Mucosa of rectum (tissue), 2 donors: ENCODE measurements at regions not wholly inside any gene's neighbourhood (a gene's known extent, or its start where the extent isn't known, plus 50 kb on each side); places are given as distances from the start of the nearest gene placed in this dataset.
"Not testable (repeated sequence)": the region's sequence is repeated elsewhere in the genome, so short reads cannot be mapped to it uniquely, and the experiment has no call there.

Experiments
- H3K27ac ChIP-seq, 2 donors: one replicate each; pipeline ENCODE4 v1.7.0; 2013; ENCODE audit warnings: inconsistent platforms in 2 of 2, low read depth in 2 of 2, low read length in 2 of 2
- H3K27me3 ChIP-seq, 2 donors: one replicate each; pipeline ENCODE4 v1.7.0; 2013; ENCODE audit warnings: low read length in 2 of 2; ENCODE audit not compliant: control insufficient read depth in 2 of 2, insufficient read depth in 2 of 2
- H3K36me3 ChIP-seq, 2 donors: one replicate each; pipeline ENCODE4 v1.7.0; 2013; ENCODE audit warnings: low read length in 2 of 2; ENCODE audit not compliant: control insufficient read depth in 2 of 2, insufficient read depth in 2 of 2
- H3K4me1 ChIP-seq, 2 donors: one replicate each; pipeline ENCODE4 v1.7.0; 2013; ENCODE audit warnings: low read length in 2 of 2, mild to moderate bottlenecking in 1 of 2; ENCODE audit not compliant: control insufficient read depth in 2 of 2, insufficient read depth in 2 of 2
- H3K4me3 ChIP-seq, 2 donors: one replicate each; pipeline ENCODE4 v1.7.0; 2013; ENCODE audit warnings: low read length in 2 of 2
- H3K9ac ChIP-seq, 2 donors: one replicate each; pipeline ENCODE4 v1.7.0; 2013; ENCODE audit warnings: low read length in 2 of 2, low read depth in 1 of 2, mild to moderate bottlenecking in 1 of 2
- H3K9me3 ChIP-seq, 2 donors: one replicate each; pipeline ENCODE4 v1.7.0; 2013; ENCODE audit warnings: low read length in 2 of 2; ENCODE audit not compliant: control insufficient read depth in 2 of 2
- donor health status: healthy.
- donor health status: Normal muscosa, but diverticular disease.

DNA sequence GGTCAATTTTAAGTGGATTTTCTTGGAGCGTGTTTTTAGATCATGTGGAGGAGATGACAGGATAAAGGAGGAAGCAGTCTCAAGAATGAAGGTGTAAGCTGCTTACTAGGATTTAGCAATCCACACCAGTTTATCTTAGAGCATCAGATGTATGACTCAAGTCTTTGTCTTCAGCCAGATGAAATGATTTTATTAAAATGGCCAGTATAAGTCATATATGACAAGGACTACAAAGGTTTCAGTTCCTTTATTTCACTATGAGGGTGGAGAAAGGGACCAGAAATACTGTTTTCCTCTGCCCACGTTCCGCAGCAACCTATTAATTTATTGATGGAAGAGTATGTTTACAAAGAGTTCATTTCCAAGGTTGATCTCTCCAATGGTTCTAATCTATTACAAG lies 970.5 kb upstream of the SLC39A10 start:
- Histone ChIP-seq H3K27me3 (no peaks in the 10 kb centered on the region), H3K36me3 (no peaks in the 10 kb centered on the region), H3K4me1 (no peaks in the 10 kb centered on the region), H3K9me3 (no peaks in the 10 kb centered on the region), H3K4me3 (no peak overlapping the region), H3K27ac (no peak overlapping the region), H3K9ac (no peak overlapping the region)

DNA sequence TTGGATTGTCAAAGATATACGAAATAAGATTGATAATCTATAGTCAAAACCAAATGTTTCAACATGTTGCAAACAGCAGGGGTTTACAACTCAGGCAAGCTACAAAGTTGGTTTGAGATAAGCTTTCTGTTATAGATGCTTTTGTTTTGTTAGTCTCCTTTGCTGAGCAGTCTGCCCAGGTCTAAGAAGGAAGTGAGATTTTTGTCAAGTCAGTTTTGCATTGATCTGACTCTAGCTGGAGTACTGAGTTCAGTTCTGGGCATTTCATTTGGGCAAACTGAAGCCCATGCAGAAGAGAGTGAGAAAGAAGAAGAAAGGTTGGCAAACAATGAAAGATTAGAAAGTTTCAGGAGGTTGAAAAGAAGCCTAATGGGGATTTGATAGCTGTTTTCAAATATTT lies 983.0 kb upstream of the SLC39A10 start:
- Histone ChIP-seq H3K9ac (no peak overlapping the region), H3K27me3 (no peaks in the 10 kb centered on the region), H3K36me3 (no peaks in the 10 kb centered on the region), H3K4me1 (no peaks in the 10 kb centered on the region), H3K4me3 (no peak overlapping the region), H3K27ac (no peak overlapping the region), H3K9me3 (no peaks in the 10 kb centered on the region)

DNA sequence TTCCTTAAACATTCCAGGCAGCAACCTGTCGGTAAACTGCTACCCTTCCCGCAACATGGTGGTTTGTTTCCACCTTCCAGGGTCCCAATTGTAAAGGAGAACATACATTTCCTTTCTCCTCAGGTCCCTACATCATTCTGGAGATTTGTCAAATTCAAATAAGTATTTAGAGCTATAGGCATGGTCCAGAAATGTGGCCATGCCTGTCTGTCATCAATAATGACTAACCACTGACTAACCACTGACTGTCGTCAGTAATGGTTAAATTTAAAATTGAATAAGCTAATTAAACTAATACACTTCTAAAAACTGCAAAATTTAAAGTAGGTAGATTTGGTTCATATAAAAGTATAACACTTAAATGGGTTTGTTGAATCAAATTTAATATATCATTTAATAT lies 984.0 kb upstream of the SLC39A10 start:
- no peak overlapping the region for H3K4me3 ChIP-seq
- H3K27ac ChIP-seq: no peak overlapping the region
- no peaks in the 10 kb centered on the region for H3K4me1 ChIP-seq
- H3K36me3 ChIP-seq: no peaks in the 10 kb centered on the region
- H3K9ac ChIP-seq: no peak overlapping the region
- no peaks in the 10 kb centered on the region for H3K27me3 ChIP-seq
- H3K9me3 ChIP-seq: no peaks in the 10 kb centered on the region

DNA sequence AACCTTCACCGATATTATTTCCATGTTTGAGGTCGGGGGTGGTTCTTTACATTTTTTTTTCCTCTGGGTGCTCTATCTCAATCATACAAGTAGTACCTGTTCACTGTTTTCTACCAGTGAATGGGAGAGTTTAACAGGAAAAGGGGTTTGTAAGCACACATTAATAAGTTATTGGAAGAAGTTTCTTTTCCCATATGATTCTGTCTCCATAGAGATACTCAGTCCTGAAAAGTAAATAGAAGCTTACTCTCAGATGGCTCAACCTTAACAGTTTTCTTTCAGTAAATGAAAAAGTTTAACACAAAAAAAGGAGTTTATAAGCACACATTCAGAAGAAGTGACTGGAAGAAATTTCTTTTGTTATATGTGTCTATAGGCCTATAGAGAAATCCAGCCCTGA lies 995.6 kb upstream of the SLC39A10 start:
- Histone ChIP-seq H3K27me3 (no peaks in the 10 kb centered on the region), H3K36me3 (no peaks in the 10 kb centered on the region), H3K4me3 (no peak overlapping the region), H3K9me3 (no peaks in the 10 kb centered on the region), H3K9ac (no peak overlapping the region), H3K4me1 (no peaks in the 10 kb centered on the region), H3K27ac (no peak overlapping the region)

DNA sequence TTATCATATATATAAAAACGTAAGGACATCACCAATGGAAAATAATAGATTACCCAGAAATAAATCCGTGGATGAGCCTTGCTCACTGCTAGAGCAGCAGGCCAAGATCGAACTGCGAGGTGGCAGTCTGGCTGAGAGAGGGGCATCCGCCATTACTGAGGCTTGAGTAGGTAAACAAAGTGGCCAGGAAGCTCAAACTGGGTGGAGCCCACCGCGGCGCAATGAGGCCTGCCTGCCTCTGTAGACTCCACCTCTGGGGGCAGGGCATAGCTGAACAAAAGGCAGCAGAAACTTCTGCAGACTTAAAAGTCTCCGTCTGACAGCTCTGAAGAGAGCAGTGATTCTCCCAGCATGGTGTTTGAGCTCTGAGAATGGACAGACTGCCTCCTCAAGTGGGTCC lies 1018.0 kb upstream of the SLC39A10 start:
- H3K9me3 ChIP-seq, H3K27ac ChIP-seq, H3K9ac ChIP-seq, H3K4me1 ChIP-seq, H3K27me3 ChIP-seq, H3K36me3 ChIP-seq, H3K4me3 ChIP-seq: not testable (repeated sequence)

DNA sequence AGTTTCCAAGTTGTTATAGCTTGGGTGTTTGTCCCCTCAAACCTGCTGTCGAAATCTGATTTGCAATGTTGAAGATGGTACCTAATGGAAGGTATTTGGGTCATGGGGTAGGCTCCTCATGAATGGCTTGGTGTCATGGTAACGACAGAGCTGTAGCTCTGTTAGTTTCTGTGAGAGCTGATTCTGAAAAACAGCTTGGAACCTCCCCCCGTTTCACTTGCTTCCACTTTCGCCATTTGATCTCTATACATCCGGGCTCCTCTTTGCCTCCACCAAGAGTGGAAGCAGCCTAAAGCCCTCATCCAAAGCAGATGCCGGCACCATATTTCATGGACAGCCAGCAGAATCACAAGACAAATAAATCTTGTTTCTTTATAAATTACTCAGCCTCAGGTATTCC lies 1035.1 kb upstream of the SLC39A10 start:
- Histone ChIP-seq H3K27ac (no peak overlapping the region), H3K27me3 (no peaks in the 10 kb centered on the region), H3K4me1 (no peaks in the 10 kb centered on the region), H3K4me3 (no peak overlapping the region), H3K9me3 (no peaks in the 10 kb centered on the region), H3K9ac (no peak overlapping the region), H3K36me3 (no peaks in the 10 kb centered on the region)

DNA sequence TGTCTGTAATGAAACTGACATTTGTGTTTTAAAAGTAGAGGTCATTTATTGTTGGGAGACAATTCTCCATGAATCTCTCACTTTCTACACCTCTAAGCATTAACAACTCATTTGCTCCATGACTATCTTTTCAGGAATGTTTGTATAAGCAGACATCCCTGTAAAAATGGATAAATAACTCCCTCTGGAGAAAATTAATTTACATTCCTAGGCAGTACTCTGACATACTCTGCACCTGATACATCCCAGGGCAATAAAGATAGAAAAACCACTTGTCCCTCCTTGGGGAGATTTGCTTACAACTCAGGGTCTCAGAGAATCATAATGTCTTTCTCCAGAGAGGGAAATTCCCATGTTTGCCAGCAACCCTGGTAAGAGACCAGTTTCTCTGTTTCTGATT lies 1037.7 kb upstream of the SLC39A10 start:
- Histone ChIP-seq H3K36me3 (no peaks in the 10 kb centered on the region), H3K4me3 (no peak overlapping the region), H3K27me3 (no peaks in the 10 kb centered on the region), H3K9me3 (no peaks in the 10 kb centered on the region), H3K9ac (no peak overlapping the region), H3K27ac (no peak overlapping the region), H3K4me1 (no peaks in the 10 kb centered on the region)

DNA sequence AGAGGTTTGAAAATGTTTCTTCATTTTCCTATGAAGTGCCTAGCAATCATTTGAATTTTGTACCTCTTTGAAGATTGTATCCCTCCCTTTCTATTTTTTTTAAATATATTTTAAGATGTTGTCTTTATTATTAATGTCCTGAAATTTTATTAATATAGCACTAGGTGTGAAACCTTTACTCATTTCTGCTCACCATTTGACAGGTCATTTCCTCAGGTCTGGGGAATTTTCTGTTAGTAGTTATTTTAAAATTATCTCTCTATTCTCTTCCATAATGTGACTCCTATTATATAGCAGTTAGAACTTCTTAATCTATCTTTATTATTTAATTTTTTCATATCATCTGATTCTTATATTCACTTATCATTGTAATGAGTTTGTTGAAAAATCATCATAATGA lies 1038.6 kb upstream of the SLC39A10 start:
- no peaks in the 10 kb centered on the region for H3K4me1 ChIP-seq
- no peaks in the 10 kb centered on the region for H3K27me3 ChIP-seq
- no peak overlapping the region for H3K4me3 ChIP-seq
- no peak overlapping the region for H3K27ac ChIP-seq
- no peaks in the 10 kb centered on the region for H3K9me3 ChIP-seq
- no peaks in the 10 kb centered on the region for H3K36me3 ChIP-seq
- no peak overlapping the region for H3K9ac ChIP-seq

DNA sequence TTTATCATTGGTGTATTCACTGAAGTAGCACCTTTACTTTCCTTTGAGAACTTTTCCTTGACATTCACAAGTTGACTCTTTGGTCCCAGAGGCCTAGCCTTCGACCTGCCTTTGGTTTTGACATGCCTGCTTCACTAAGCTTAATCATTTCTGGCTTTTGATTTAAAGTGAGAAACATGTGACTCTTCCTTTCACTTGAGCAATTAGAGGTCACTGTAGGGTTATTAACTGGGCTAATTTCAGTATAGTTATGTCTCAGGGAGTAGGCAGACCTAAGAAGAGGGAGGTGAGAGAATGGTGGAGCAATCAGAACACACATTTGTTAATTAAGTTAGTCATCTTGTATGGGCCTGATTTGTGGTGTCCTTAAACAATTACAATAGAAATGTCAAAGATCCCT lies 1040.7 kb upstream of the SLC39A10 start:
- H3K9me3 ChIP-seq: no peaks in the 10 kb centered on the region
- H3K4me3 ChIP-seq: no peak overlapping the region
- H3K27me3 ChIP-seq: no peaks in the 10 kb centered on the region
- H3K36me3 ChIP-seq: no peaks in the 10 kb centered on the region
- no peak overlapping the region for H3K9ac ChIP-seq
- no peak overlapping the region for H3K27ac ChIP-seq
- H3K4me1 ChIP-seq: no peaks in the 10 kb centered on the region

DNA sequence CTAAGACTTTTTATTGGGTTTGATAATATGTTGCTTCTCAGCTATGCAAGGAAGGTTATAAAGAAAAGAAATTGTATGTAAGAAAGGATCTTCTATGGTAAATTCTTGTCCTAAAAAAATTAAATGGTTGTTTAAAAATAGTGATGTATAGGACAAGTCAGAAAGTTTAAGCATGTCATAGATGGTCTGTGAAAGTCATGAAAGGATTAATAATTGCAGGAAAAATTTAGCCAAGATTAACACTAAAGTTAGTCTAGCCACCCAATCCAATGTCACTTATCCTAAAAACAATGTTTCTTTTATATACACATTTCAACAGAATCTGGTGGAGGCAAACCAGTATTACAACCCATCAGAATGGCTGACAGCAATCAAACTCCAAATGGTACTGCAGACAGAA lies 1046.7 kb upstream of the SLC39A10 start:
- Histone ChIP-seq H3K4me1 (no peaks in the 10 kb centered on the region), H3K27me3 (no peaks in the 10 kb centered on the region), H3K27ac (no peak overlapping the region), H3K36me3 (no peaks in the 10 kb centered on the region), H3K9me3 (no peaks in the 10 kb centered on the region), H3K9ac (no peak overlapping the region), H3K4me3 (no peak overlapping the region)

DNA sequence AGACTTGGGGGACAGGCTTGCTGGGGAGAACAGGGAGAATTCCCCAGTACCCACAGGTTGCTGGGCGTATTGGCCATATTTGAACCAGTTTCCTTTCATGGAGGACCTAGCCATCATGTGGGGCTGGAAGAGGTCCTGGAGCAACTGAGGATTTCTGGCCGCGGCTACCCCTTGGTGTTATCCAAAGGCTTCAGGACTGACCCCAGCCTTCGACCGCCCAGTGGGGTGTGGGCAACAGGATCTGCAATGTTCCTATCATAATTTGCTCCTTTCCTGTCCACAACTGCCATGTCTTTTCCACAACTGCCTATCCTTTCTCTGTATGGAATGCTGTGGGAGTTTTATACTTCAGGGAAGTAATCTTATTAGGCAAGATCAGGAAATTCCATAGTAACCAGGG lies 1053.6 kb upstream of the SLC39A10 start:
- H3K4me1 ChIP-seq: no peaks in the 10 kb centered on the region
- H3K9ac ChIP-seq: no peak overlapping the region
- no peak overlapping the region for H3K4me3 ChIP-seq
- H3K9me3 ChIP-seq: no peaks in the 10 kb centered on the region
- no peaks in the 10 kb centered on the region for H3K27me3 ChIP-seq
- no peak overlapping the region for H3K27ac ChIP-seq
- no peaks in the 10 kb centered on the region for H3K36me3 ChIP-seq
